HepG2 (cell line): ENCODE measurements at regions not wholly inside any gene's neighbourhood (a gene's known extent, or its start where the extent isn't known, plus 50 kb on each side); places are given as distances from the start of the nearest gene placed in this dataset.

Experiments
- ATAC-seq: fragments of 200-7000 bp; cut with Tn5 transposase; 3 replicates; pipeline ENCODE4 v1.9.1; 2020; ENCODE audit warnings: mild to moderate bottlenecking, moderate library complexity
- BruUV-seq: library from RNA; stranded (reverse); fragments of 400-500 nt; replicated peaks from 2 replicates; lab custom pipeline; 2021; lab: Mats Ljungman, UMichigan
- CTCF ChIA-PET: fragments of 300-600 bp; formaldehyde crosslinking; extraction: SDS; loops from one replicate; lab custom pipeline; 2021; ENCODE audit warnings: low total read pairs, inconsistent platforms, low intra/inter-chr PET ratio; lab: Yijun Ruan, JAX
- POLR2A ChIA-PET: fragments of 350-600 bp; sonication (Branson Sonifier 250); formaldehyde crosslinking; loops from one replicate; lab custom pipeline; 2020; ENCODE audit warnings: antibody characterized with exemption, inconsistent platforms; lab: Yijun Ruan, JAX
- DNase-seq: peaks from one replicate; pipeline ENCODE4 v3.0.0-alpha.2; 2015; ENCODE audit warnings: low spot score
- FAIRE-seq: peaks from 3 replicates; lab custom pipeline; 2011; peaks lifted over from hg19 to GRCh38; lab: Jason Lieb, UNC
- H2AFZ ChIP-seq: one replicate; pipeline ENCODE4 v1.6.1; 2011; ENCODE audit warnings: low read length, inconsistent platforms
- H3K27ac ChIP-seq: fragments of 300-600 bp; 3 replicates; pipeline ENCODE4 v1.8.0; 2011; ENCODE audit warnings: mixed run types, mild to moderate bottlenecking, mixed read lengths, low read length, inconsistent platforms; ENCODE audit not compliant: insufficient read depth; ENCODE audit errors: extremely low read length
- H3K27me3 ChIP-seq, 2 experiments: fragments of 200-600 bp in 1 of 2; 2 replicates in 1 of 2; 3 replicates in 1 of 2; pipeline versions ENCODE4 v1.6.0 to v1.8.0; 2011; ENCODE audit warnings: low read length in 2 of 2, mild to moderate bottlenecking in 2 of 2, moderate library complexity in 2 of 2, inconsistent platforms in 1 of 2; ENCODE audit not compliant: insufficient read depth in 2 of 2, control insufficient read depth in 1 of 2
- H3K36me3 ChIP-seq, 2 experiments: fragments of 200-600 bp in 1 of 2; replicated peaks in 1 of 2; 2 replicates in 1 of 2; 3 replicates in 1 of 2; pipeline versions ENCODE4 v1.5.1 to v1.8.0; 2011; ENCODE audit warnings: low read length in 2 of 2, inconsistent platforms in 1 of 2; ENCODE audit not compliant: insufficient read depth in 2 of 2, control insufficient read depth in 1 of 2
- H3K4me1 ChIP-seq: 2 replicates; pipeline ENCODE4 v1.5.1; 2012; ENCODE audit warnings: low read length, inconsistent platforms; ENCODE audit not compliant: insufficient read depth
- H3K4me2 ChIP-seq: 2 replicates; pipeline ENCODE4 v1.6.0; 2011; ENCODE audit warnings: low read depth, low read length, inconsistent platforms
- H3K4me3 ChIP-seq, 3 experiments: fragments of 200-600 bp in 1 of 3; sonication (generic), shearing (Covaris generic) in 1 of 3; replicated peaks in 1 of 3; 2 replicates each; pipeline ENCODE4 v1.5.1; 2011 to 2016; ENCODE audit warnings: low read length in 3 of 3, inconsistent platforms in 2 of 3, low read depth in 2 of 3, mild to moderate bottlenecking in 2 of 3, control low read depth in 1 of 3, mixed read lengths in 1 of 3; ENCODE audit not compliant: insufficient read depth in 1 of 3
- H3K79me2 ChIP-seq: one replicate; pipeline ENCODE4 v1.6.1; 2011; ENCODE audit warnings: low read length, inconsistent platforms; ENCODE audit not compliant: insufficient read depth
- H3K9ac ChIP-seq: 2 replicates; pipeline ENCODE4 v1.6.0; 2011; ENCODE audit warnings: mild to moderate bottlenecking, low read depth, low read length, inconsistent platforms; ENCODE audit not compliant: insufficient read depth
- H3K9me3 ChIP-seq: 2 replicates; pipeline ENCODE4 v1.5.1; 2012; ENCODE audit warnings: mild to moderate bottlenecking, low read length
- H4K20me1 ChIP-seq: 2 replicates; pipeline ENCODE4 v1.6.0; 2011; ENCODE audit warnings: inconsistent platforms, mild to moderate bottlenecking, low read length, moderate library complexity; ENCODE audit not compliant: insufficient read depth
- FLYWCH1 ChIP-seq: sonication (generic); formaldehyde crosslinking; IDR thresholded peaks from 2 replicates; pipeline ENCODE4 v1.8.1; 2023; ENCODE audit warnings: mild to moderate bottlenecking, missing genetic modification reagents
- IKZF1 ChIP-seq: fragments of 450-650 bp; IDR thresholded peaks from 2 replicates; pipeline ENCODE4 v1.7.1; 2016
- NR2F1 ChIP-seq, 2 experiments: fragments of 450-650 bp in 1 of 2; formaldehyde crosslinking in 1 of 2; IDR thresholded peaks; 2 replicates each; pipeline versions ENCODE4 v1.5.0 to v1.6.1; 2016 to 2020; ENCODE audit warnings: mild to moderate bottlenecking in 1 of 2, missing compliant biosample characterization in 1 of 2, missing genetic modification reagents in 1 of 2, moderate library complexity in 1 of 2
- RAD21 ChIP-seq: fragments of 450-650 bp; formaldehyde crosslinking; IDR thresholded peaks from 2 replicates; pipeline ENCODE4 v1.5.0; 2020; ENCODE audit warnings: mild to moderate bottlenecking
- TEAD2 ChIP-seq: sonication (generic); formaldehyde crosslinking; IDR thresholded peaks from 2 replicates; pipeline ENCODE4 v1.9.0; 2021; ENCODE audit warnings: missing genetic modification reagents
- ZNF251 ChIP-seq: sonication (generic); formaldehyde crosslinking; IDR thresholded peaks from 2 replicates; pipeline ENCODE4 v1.9.0; 2021; ENCODE audit warnings: mild to moderate bottlenecking, missing genetic modification reagents
- ZNF276 ChIP-seq: sonication (generic); formaldehyde crosslinking; IDR thresholded peaks from 2 replicates; pipeline ENCODE4 v1.4.0; 2020; ENCODE audit warnings: mild to moderate bottlenecking, low read depth, missing genetic modification reagents
- ZNF674 ChIP-seq: sonication (generic); formaldehyde crosslinking; IDR thresholded peaks from 2 replicates; pipeline ENCODE4 v1.5.0; 2020; ENCODE audit warnings: low read depth, mild to moderate bottlenecking, missing genetic modification reagents
- ZNF704 ChIP-seq: sonication (generic); formaldehyde crosslinking; IDR thresholded peaks from 2 replicates; pipeline ENCODE4 v1.8.1; 2023; ENCODE audit warnings: mild to moderate bottlenecking, inconsistent platforms, moderate library complexity, missing genetic modification reagents, borderline replicate concordance
- WGBS: methylation state at CpG from one replicate; pipeline ENCODE4 v1.1.6; 2017; ENCODE audit warnings: low lambda C conversion rate; 5-methylcytosine and 5-hydroxymethylcytosine counted together
- in situ Hi-C: cut with HindIII; loops from 2 replicates; pipeline ENCODE4 v1.10.0; 2017; ENCODE audit warnings: low pct_unique_long_range_greater_than_20kb; ENCODE audit not compliant: extremely low pct_ligation_motif_present
- intact Hi-C: fragments of 100-400 bp; cut with micrococcal nuclease; formaldehyde crosslinking; loops from one replicate; pipeline ENCODE4 v1.10.0; 2022; ENCODE audit not compliant: unreplicated experiment

GRCh38 chr12:83676781-83677295, 990.1 kb downstream of the TMTC2 start:
- TF ChIP-seq ZNF704 (no peak), TEAD2 (CRISPR knock-in tag) (no peak), IKZF1 (no peak), ZNF251 (CRISPR knock-in tag) (no peak), FLYWCH1 (CRISPR knock-in tag) (no peak), ZNF276 (CRISPR knock-in tag) (no peak), RAD21 (CRISPR knock-in tag) (no peak), NR2F1 (CRISPR knock-in tag; IDR thresholded peaks at IDR 0.05) (no peak), ZNF674 (no peak)
- TF ChIP-seq, all 625 proteins: peak for 0
- H3K9me3 ChIP-seq, result peaks cover 42% of the 10 kb centered on the region
- CTCF ChIA-PET, result no interaction called here
- POLR2A ChIA-PET, result no interaction called here
- H3K79me2 ChIP-seq, result no peaks in the 10 kb centered on the region
- no peak overlapping the region for H3K4me2 ChIP-seq
- H3K36me3 ChIP-seq, result no peaks in the 10 kb centered on the region
- no peak for DNase-seq
- no peaks in the 10 kb centered on the region for H3K27me3 ChIP-seq
- under 1% methylated on average over 5 of the region's 5 CpGs for WGBS
- ATAC-seq, result no peak
- H4K20me1 ChIP-seq, result no peaks in the 10 kb centered on the region
- H3K4me3 ChIP-seq, result no peak overlapping the region
- FAIRE-seq, result no peak
- no peak overlapping the region for H3K27ac ChIP-seq
- intact Hi-C loops (no loop called here), in situ Hi-C loops (no loop called here)
- no peaks in the 10 kb centered on the region for H3K4me1 ChIP-seq
- no peak overlapping the region for H2AFZ ChIP-seq
- BruUV-seq, result no TSS peak
- H3K9ac ChIP-seq, result no peak overlapping the region
